ENCODE measurements at regions not wholly inside any gene's neighbourhood (a gene's known extent, or its start where the extent isn't known, plus 50 kb on each side); places are given as distances from the start of the nearest gene placed in this dataset.

- no peak overlapping the region for H2AFZ ChIP-seq (ENCODE audit: low read length)
- H3K9me3 ChIP-seq (ENCODE audit: control insufficient read depth, insufficient read depth, low read depth, low read length), result no peaks in the 10 kb centered on the region
- H3K79me2 ChIP-seq (ENCODE audit: control insufficient read depth, insufficient read depth, low read length), result no peaks in the 10 kb centered on the region
- H3K9ac ChIP-seq (ENCODE audit: insufficient read depth, low read length), result no peak overlapping the region
- H3K27me3 ChIP-seq (ENCODE audit: control insufficient read depth, insufficient read depth, low read length), result no peaks in the 10 kb centered on the region
- H3K4me2 ChIP-seq (ENCODE audit: extremely low read depth, insufficient read depth, low read length), result no peak overlapping the region
- no peaks in the 10 kb centered on the region for H4K20me1 ChIP-seq (ENCODE audit: control insufficient read depth, extremely low read depth, insufficient read depth, low read length)
- DNase-seq (ENCODE audit: low read depth in 2 of 2), result no peak
- H3K36me3 ChIP-seq (ENCODE audit: control insufficient read depth, insufficient read depth, low read length), result no peaks in the 10 kb centered on the region
- no peak overlapping the region for H3K4me3 ChIP-seq (replicated peaks in 1 of 4; ENCODE audit: control extremely low read depth in 1 of 4, insufficient read depth in 1 of 4, low read depth in 3 of 4, low read length in 4 of 4)
- no peak for TF ChIP-seq EZH2 (IDR thresholded peaks at IDR 0.05; ENCODE audit: low read length, missing control alignments)
- TF ChIP-seq, protein P1, sequence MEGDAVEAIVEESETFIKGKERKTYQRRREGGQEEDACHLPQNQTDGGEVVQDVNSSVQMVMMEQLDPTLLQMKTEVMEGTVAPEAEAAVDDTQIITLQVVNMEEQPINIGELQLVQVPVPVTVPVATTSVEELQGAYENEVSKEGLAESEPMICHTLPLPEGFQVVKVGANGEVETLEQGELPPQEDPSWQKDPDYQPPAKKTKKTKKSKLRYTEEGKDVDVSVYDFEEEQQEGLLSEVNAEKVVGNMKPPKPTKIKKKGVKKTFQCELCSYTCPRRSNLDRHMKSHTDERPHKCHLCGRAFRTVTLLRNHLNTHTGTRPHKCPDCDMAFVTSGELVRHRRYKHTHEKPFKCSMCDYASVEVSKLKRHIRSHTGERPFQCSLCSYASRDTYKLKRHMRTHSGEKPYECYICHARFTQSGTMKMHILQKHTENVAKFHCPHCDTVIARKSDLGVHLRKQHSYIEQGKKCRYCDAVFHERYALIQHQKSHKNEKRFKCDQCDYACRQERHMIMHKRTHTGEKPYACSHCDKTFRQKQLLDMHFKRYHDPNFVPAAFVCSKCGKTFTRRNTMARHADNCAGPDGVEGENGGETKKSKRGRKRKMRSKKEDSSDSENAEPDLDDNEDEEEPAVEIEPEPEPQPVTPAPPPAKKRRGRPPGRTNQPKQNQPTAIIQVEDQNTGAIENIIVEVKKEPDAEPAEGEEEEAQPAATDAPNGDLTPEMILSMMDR (conservative IDR thresholded peaks at IDR 0.05 in 1 of 2, IDR thresholded peaks at IDR 0.05 in 1 of 2; ENCODE audit: low read depth in 1 of 2, low read length in 2 of 2), result no peak
- no peak overlapping the region for H3K27ac ChIP-seq (ENCODE audit: insufficient read depth, low read length)
- H3K4me1 ChIP-seq (ENCODE audit: control insufficient read depth, extremely low read depth, insufficient read depth, low read length), result no peaks in the 10 kb centered on the region
Measured at GRCh38 chr13:102945324-102945815, 99.5 kb downstream of the ERCC5 start.

- no peaks in the 10 kb centered on the region for H3K79me2 ChIP-seq (ENCODE audit: control insufficient read depth, insufficient read depth, low read length)
- no peaks in the 10 kb centered on the region for H3K27me3 ChIP-seq (ENCODE audit: control insufficient read depth, insufficient read depth, low read length)
- H3K27ac ChIP-seq (ENCODE audit: insufficient read depth, low read length), result no peak overlapping the region
- H2AFZ ChIP-seq (ENCODE audit: low read length), result no peak overlapping the region
- no peak for TF ChIP-seq EZH2 (IDR thresholded peaks at IDR 0.05; ENCODE audit: low read length, missing control alignments)
- TF ChIP-seq, protein P1 (conservative IDR thresholded peaks at IDR 0.05 in 1 of 2, IDR thresholded peaks at IDR 0.05 in 1 of 2; ENCODE audit: low read depth in 1 of 2, low read length in 2 of 2), result no peak
- no peak for DNase-seq (ENCODE audit: low read depth in 2 of 2)
- no peak overlapping the region for H3K9ac ChIP-seq (ENCODE audit: insufficient read depth, low read length)
- no peak overlapping the region for H3K4me3 ChIP-seq (replicated peaks in 1 of 4; ENCODE audit: control extremely low read depth in 1 of 4, insufficient read depth in 1 of 4, low read depth in 3 of 4, low read length in 4 of 4)
- no peaks in the 10 kb centered on the region for H4K20me1 ChIP-seq (ENCODE audit: control insufficient read depth, extremely low read depth, insufficient read depth, low read length)
- no peaks in the 10 kb centered on the region for H3K36me3 ChIP-seq (ENCODE audit: control insufficient read depth, insufficient read depth, low read length)
- H3K9me3 ChIP-seq (ENCODE audit: control insufficient read depth, insufficient read depth, low read depth, low read length), result no peaks in the 10 kb centered on the region
- H3K4me1 ChIP-seq (ENCODE audit: control insufficient read depth, extremely low read depth, insufficient read depth, low read length), result no peaks in the 10 kb centered on the region
- H3K4me2 ChIP-seq (ENCODE audit: extremely low read depth, insufficient read depth, low read length), result no peak overlapping the region
Measured at GRCh38 chr13:102944821-102945220, 99.0 kb downstream of the ERCC5 start.

GRCh38 chr13:102940770-102941169 lies 94.9 kb downstream of the ERCC5 start:
- Histone ChIP-seq H3K4me2 (ENCODE audit: extremely low read depth, insufficient read depth, low read length) (no peak overlapping the region), H3K9ac (ENCODE audit: insufficient read depth, low read length) (no peak overlapping the region), H4K20me1 (ENCODE audit: control insufficient read depth, extremely low read depth, insufficient read depth, low read length) (no peaks in the 10 kb centered on the region), H2AFZ (ENCODE audit: low read length) (no peak overlapping the region), H3K4me1 (ENCODE audit: control insufficient read depth, extremely low read depth, insufficient read depth, low read length) (no peaks in the 10 kb centered on the region), H3K27ac (ENCODE audit: insufficient read depth, low read length) (no peak overlapping the region), H3K79me2 (ENCODE audit: control insufficient read depth, insufficient read depth, low read length) (no peaks in the 10 kb centered on the region), H3K9me3 (ENCODE audit: control insufficient read depth, insufficient read depth, low read depth, low read length) (no peaks in the 10 kb centered on the region), H3K4me3 (replicated peaks in 1 of 4; ENCODE audit: control extremely low read depth in 1 of 4, insufficient read depth in 1 of 4, low read depth in 3 of 4, low read length in 4 of 4) (no peak overlapping the region), H3K36me3 (ENCODE audit: control insufficient read depth, insufficient read depth, low read length) (no peaks in the 10 kb centered on the region), H3K27me3 (ENCODE audit: control insufficient read depth, insufficient read depth, low read length) (no peaks in the 10 kb centered on the region)
- DNase-seq (ENCODE audit: low read depth in 2 of 2), result no peak
- TF ChIP-seq, protein P1 (conservative IDR thresholded peaks at IDR 0.05 in 1 of 2, IDR thresholded peaks at IDR 0.05 in 1 of 2; ENCODE audit: low read depth in 1 of 2, low read length in 2 of 2), result no peak
- TF ChIP-seq EZH2 (IDR thresholded peaks at IDR 0.05; ENCODE audit: low read length, missing control alignments), result no peak

All from fibroblast of lung (primary cell).